HUDEP-2 (cell line): ENCODE measurements at regions not wholly inside any gene's neighbourhood (a gene's known extent, or its start where the extent isn't known, plus 50 kb on each side); places are given as distances from the start of the nearest gene placed in this dataset.

Experiments
- DNase-seq, 76 experiments: peaks; one replicate each; lab custom pipeline; 2025; ENCODE audit not compliant: unreplicated experiment in 76 of 76; lab: John Stamatoyannopoulos, UW

DNA sequence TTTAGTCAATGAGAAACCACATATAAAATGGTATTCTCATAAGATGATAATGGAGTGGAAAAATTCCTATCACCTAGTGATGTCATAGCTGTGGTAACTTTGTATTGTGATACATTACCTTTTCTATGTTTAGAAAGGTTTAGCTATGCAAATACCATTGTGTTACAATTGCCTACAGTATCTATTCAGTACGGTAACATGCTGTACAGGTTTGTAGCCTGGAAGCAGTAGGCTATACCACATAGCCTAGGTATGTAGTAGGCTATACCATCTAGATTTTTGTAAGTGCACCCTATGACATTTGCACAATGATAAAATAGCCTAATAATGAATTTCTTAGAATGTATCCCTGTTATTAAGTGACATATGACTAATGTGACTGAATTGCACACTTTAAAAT lies 50.5 kb upstream of the CCDC196 start:
- no peak for DNase-seq
